Hematopoietic multipotent progenitor cell treated with erythropoietin and hydrocortisone succinate and interleukin-3 and kit ligand, for 6 days (in vitro differentiated cells): ENCODE measurements at regions not wholly inside any gene's neighbourhood (a gene's known extent, or its start where the extent isn't known, plus 50 kb on each side); places are given as distances from the start of the nearest gene placed in this dataset.

Source experiments
- DNase-seq: peaks from one replicate; pipeline ENCODE4 v3.0.0-alpha.2; 2015

GRCh38 chr3:194838236-194838635, 152.6 kb downstream of the FAM43A start:
- no peak for DNase-seq

- peak; percentile 78 for DNase-seq
Observed at GRCh38 chr3:194840661-194841514, 155.2 kb downstream of the FAM43A start.

GRCh38 chr3:194841515-194841841, 155.8 kb downstream of the FAM43A start:
- DNase-seq, result no peak

GRCh38 chr3:194843556-194843955, 157.9 kb downstream of the FAM43A start:
- DNase-seq, result no peak

GRCh38 chr3:194844046-194844445, 158.4 kb downstream of the FAM43A start:
- DNase-seq, result no peak

GRCh38 chr3:194849166-194849875, 163.6 kb downstream of the FAM43A start:
- no peak for DNase-seq

- DNase-seq, result no peak
Observed at GRCh38 chr3:194851254-194851653, 165.6 kb downstream of the FAM43A start.

- no peak for DNase-seq
Observed at GRCh38 chr3:194851941-194852340, 166.3 kb downstream of the FAM43A start.

- no peak for DNase-seq
Observed at GRCh38 chr3:194852345-194852744, 166.7 kb downstream of the FAM43A start.

GRCh38 chr3:194852831-194853508, 167.3 kb downstream of the FAM43A start:
- no peak for DNase-seq

- no peak for DNase-seq
Observed at GRCh38 chr3:194854206-194854605, 168.5 kb downstream of the FAM43A start.

GRCh38 chr3:194854659-194855390, 169.1 kb downstream of the FAM43A start:
- DNase-seq, result no peak

- DNase-seq, result no peak
Observed at GRCh38 chr3:194856296-194856695, 170.6 kb downstream of the FAM43A start.

- DNase-seq, result no peak
Observed at GRCh38 chr3:194857469-194858113, 171.9 kb downstream of the FAM43A start.

GRCh38 chr3:194858382-194858781, 172.7 kb downstream of the FAM43A start:
- DNase-seq, result no peak

GRCh38 chr3:194860725-194861124, 175.0 kb downstream of the FAM43A start:
- no peak for DNase-seq

GRCh38 chr3:194861375-194861774, 175.7 kb downstream of the FAM43A start:
- DNase-seq, result no peak

GRCh38 chr3:194865061-194865460, 179.4 kb downstream of the FAM43A start:
- DNase-seq, result no peak

- no peak for DNase-seq
Observed at GRCh38 chr3:194865615-194866014, 179.9 kb downstream of the FAM43A start.

GRCh38 chr3:194866236-194866635, 180.6 kb downstream of the FAM43A start:
- DNase-seq, result no peak

- DNase-seq, result peak; percentile 44
Observed at GRCh38 chr3:194867270-194867983, 181.7 kb downstream of the FAM43A start.

GRCh38 chr3:194868831-194869230, 183.1 kb downstream of the FAM43A start:
- no peak for DNase-seq
